Memory B cell (primary cell): ENCODE measurements at regions not wholly inside any gene's neighbourhood (a gene's known extent, or its start where the extent isn't known, plus 50 kb on each side); places are given as distances from the start of the nearest gene placed in this dataset.

Source experiments
- ATAC-seq: fragments of 150-1000 bp; cut with Tn5 transposase; 2 replicates; pipeline ENCODE4 v1.10.0; 2021; ENCODE audit warnings: low read depth, mild to moderate bottlenecking, moderate library complexity
- DNase-seq, 2 donors: peaks; one replicate each; pipeline ENCODE4 v3.0.0; 2022; ENCODE audit warnings: low spot score in 2 of 2
- H3K27ac Mint-ChIP-seq: one replicate; pipeline ENCODE4 v1.8.0; 2022; ENCODE audit warnings: mild to moderate bottlenecking, moderate library complexity, mixed read lengths
- H3K27me3 Mint-ChIP-seq: one replicate; pipeline ENCODE4 v1.8.0; 2022; ENCODE audit warnings: mixed read lengths
- H3K36me3 Mint-ChIP-seq: one replicate; pipeline ENCODE4 v1.8.0; 2022; ENCODE audit warnings: mild to moderate bottlenecking, mixed read lengths
- H3K4me1 Mint-ChIP-seq: one replicate; pipeline ENCODE4 v1.8.0; 2022; ENCODE audit warnings: mixed read lengths
- H3K4me3 Mint-ChIP-seq: one replicate; pipeline ENCODE4 v1.8.0; 2022; ENCODE audit warnings: mild to moderate bottlenecking, moderate library complexity, mixed read lengths
- H3K9me3 Mint-ChIP-seq: one replicate; pipeline ENCODE4 v1.8.0; 2022; ENCODE audit warnings: mixed read lengths

- DNase-seq (no peak), ATAC-seq (no peak)
- Mint-ChIP-seq H3K4me1 (no peaks in the 10 kb centered on the region), H3K27ac (no peak overlapping the region), H3K9me3 (peaks cover 5% of the 10 kb centered on the region), H3K36me3 (no peaks in the 10 kb centered on the region), H3K27me3 (peaks cover 14% of the 10 kb centered on the region), H3K4me3 (no peak overlapping the region)
These were observed 100.4 kb upstream of the PLXNC1 start for GRCh38 chr12:94047781-94048567.

DNA sequence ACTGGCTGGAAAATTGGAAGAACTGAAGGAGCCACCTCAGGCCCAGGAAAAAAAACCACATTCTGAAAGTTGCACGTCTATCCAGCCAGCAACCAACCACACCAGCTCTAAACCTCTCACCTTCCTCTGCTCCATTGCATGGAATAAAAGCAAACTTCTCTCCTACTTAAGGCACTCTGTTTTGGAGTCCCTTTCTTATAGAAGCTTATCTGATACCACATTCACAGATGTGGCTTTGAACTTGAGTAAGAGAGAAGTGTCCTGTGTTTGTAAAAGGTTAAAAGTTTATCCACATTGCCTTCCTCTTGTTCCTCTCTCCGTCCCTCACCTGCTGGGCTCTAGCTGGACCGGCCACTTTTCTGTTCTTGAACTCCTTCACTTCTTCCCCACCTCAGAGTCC, 99.6 kb upstream of the PLXNC1 start:
- Mint-ChIP-seq H3K4me1 (no peaks in the 10 kb centered on the region), H3K36me3 (no peaks in the 10 kb centered on the region), H3K27me3 (peaks cover 14% of the 10 kb centered on the region), H3K27ac (no peak overlapping the region), H3K9me3 (peaks cover 5% of the 10 kb centered on the region), H3K4me3 (no peak overlapping the region)
- DNase-seq (no peak), ATAC-seq (no peak)

- no peak for ATAC-seq
These were observed 98.7 kb upstream of the PLXNC1 start for GRCh38 chr12:94049718-94050117.

DNA sequence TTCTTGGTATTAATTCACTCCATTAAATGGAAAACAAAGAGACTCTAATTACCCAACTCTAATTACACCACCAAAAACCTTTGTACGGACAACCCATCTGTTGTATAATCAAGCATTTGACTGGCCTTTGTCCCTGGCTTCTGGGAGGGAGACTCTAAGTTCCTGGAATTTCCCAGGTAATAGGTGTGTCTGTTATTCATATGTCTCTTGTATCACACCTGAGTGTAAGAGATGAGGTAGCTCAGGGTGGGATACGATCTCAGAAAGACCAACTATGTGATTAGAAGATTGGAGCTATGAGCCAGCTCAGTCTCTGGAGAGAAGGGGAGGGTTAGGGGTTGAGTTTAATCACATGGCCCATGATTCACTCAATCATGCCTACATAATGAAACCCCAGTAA, 94.7 kb upstream of the PLXNC1 start:
- Mint-ChIP-seq H3K27ac (no peak overlapping the region), H3K9me3 (peaks cover 5% of the 10 kb centered on the region)

More at GRCh38 chr12:94049718-94050117, 98.7 kb upstream of the PLXNC1 start:
- peaks cover 5% of the 10 kb centered on the region for H3K9me3 Mint-ChIP-seq
- H3K4me1 Mint-ChIP-seq: no peaks in the 10 kb centered on the region
- no peak for DNase-seq
- peaks cover 14% of the 10 kb centered on the region for H3K27me3 Mint-ChIP-seq
- no peaks in the 10 kb centered on the region for H3K36me3 Mint-ChIP-seq
- no peak overlapping the region for H3K27ac Mint-ChIP-seq
- no peak overlapping the region for H3K4me3 Mint-ChIP-seq

GRCh38 chr12:94055528-94055927, 92.8 kb upstream of the PLXNC1 start:
- no peaks in the 10 kb centered on the region for H3K4me1 Mint-ChIP-seq
- no peak overlapping the region for H3K4me3 Mint-ChIP-seq
- no peaks in the 10 kb centered on the region for H3K36me3 Mint-ChIP-seq
- ATAC-seq (no peak), DNase-seq (no peak)
- no peak overlapping the region for H3K27ac Mint-ChIP-seq
- peaks cover 11% of the 10 kb centered on the region for H3K27me3 Mint-ChIP-seq
- peaks cover 6% of the 10 kb centered on the region for H3K9me3 Mint-ChIP-seq

More for the DNA sequence above, 94.7 kb upstream of the PLXNC1 start:
- ATAC-seq: no peak
- Mint-ChIP-seq H3K27me3 (peaks cover 14% of the 10 kb centered on the region), H3K4me3 (no peak overlapping the region), H3K36me3 (no peaks in the 10 kb centered on the region), H3K4me1 (no peaks in the 10 kb centered on the region)
- no peak for DNase-seq

DNA sequence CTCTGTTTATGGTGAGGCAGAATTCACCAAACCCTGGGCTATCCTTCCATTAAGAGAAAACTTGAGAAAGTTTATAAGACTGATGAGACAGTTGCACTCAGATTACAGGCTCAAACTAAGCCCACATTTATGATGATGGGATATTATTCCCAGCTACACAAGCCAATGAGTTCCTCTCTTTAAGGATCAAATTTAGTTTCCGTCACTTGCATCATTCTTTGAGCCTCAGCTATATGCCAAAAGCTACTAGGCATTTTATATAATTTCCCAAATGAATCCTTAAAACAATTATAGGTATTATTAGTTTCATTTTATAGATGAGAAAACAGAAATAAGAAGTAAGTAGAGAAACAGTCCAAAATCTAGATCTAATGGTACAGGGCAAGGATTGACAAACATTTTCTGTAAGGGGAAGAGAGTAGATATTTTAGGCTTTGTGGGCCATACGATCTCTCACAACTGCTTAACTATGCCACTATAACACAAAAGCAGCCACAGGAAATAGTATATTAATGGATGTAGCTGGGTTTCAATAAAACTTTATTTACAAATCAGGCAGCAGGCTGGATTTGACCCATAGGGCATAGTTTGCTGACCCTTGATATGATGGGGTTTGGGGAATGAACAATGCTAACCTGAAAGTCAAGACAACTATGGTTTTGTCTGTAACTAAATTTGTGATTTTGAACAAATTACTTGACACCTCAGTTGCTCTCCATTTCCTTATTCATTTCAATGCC, 91.8 kb upstream of the PLXNC1 start:
- Mint-ChIP-seq H3K4me3 (no peak overlapping the region), H3K9me3 (peaks cover 3% of the 10 kb centered on the region), H3K27me3 (peaks cover 6% of the 10 kb centered on the region), H3K27ac (no peak overlapping the region), H3K36me3 (no peaks in the 10 kb centered on the region), H3K4me1 (no peaks in the 10 kb centered on the region)
- ATAC-seq (no peak), DNase-seq (no peak)

DNA sequence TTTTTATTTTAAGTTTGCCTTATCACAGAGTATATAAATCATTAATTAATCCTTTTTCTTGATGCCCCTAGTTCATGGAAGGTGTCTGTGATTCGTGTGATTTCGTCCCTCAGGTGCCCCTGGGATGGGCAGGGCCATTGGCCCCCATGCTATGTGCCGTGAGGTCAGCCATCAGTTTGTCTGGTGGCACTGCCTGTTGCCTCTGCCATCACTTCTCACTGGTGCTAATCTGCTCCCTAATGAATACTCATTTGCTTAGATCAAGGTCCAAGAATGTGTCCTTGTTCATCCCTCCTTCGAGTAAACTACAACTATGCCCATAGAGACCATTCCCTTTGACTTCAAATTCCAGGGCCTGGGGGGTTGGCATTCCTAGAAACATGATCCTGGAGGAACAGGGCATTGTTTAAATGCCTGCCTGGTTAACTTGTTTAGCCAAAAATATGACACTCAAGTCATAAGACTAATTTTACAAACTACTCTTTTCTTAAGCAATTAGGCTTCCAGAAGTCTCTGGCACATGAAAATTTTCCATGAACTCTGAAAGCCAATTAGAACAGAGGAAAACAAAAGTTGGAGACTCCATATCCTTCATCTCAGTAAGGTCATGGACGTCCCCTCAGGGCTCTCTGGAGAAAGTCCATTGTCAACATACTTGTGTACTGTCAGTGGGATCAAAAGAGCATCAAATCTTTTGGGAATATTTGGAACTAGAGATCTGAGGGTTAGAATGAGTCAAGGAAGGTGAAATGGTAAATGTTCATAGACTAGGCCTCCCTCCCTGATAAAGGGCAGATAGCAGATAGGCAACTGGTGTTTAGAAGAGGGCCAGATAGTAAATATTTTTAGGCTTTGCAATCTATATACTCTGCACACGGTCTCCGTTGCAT, 90.9 kb upstream of the PLXNC1 start:
- Mint-ChIP-seq H3K4me1 (no peaks in the 10 kb centered on the region), H3K9me3 (peaks cover 3% of the 10 kb centered on the region), H3K27me3 (peaks cover 10% of the 10 kb centered on the region), H3K4me3 (no peak overlapping the region), H3K36me3 (no peaks in the 10 kb centered on the region), H3K27ac (no peak overlapping the region)
- ATAC-seq (no peak), DNase-seq (no peak)

GRCh38 chr12:94059394-94060368, 88.7 kb upstream of the PLXNC1 start:
- H3K9me3 Mint-ChIP-seq: peaks cover 3% of the 10 kb centered on the region
- no peaks in the 10 kb centered on the region for H3K36me3 Mint-ChIP-seq
- no peak for ATAC-seq
- no peak overlapping the region for H3K4me3 Mint-ChIP-seq
- no peak overlapping the region for H3K27ac Mint-ChIP-seq
- H3K4me1 Mint-ChIP-seq: no peaks in the 10 kb centered on the region
- peaks cover 14% of the 10 kb centered on the region for H3K27me3 Mint-ChIP-seq
- DNase-seq: no peak

GRCh38 chr12:94062194-94062593, 86.2 kb upstream of the PLXNC1 start:
- Mint-ChIP-seq H3K27me3 (peaks cover 17% of the 10 kb centered on the region), H3K27ac (no peak overlapping the region), H3K4me3 (no peak overlapping the region), H3K9me3 (peaks cover 3% of the 10 kb centered on the region), H3K36me3 (no peaks in the 10 kb centered on the region), H3K4me1 (no peaks in the 10 kb centered on the region)
- no peak for ATAC-seq
- no peak for DNase-seq

- DNase-seq: no peak
- Mint-ChIP-seq H3K9me3 (peaks cover 3% of the 10 kb centered on the region), H3K27me3 (peaks cover 17% of the 10 kb centered on the region), H3K4me3 (no peak overlapping the region), H3K27ac (no peak overlapping the region), H3K36me3 (no peaks in the 10 kb centered on the region), H3K4me1 (no peaks in the 10 kb centered on the region)
- ATAC-seq: no peak
These were observed 85.4 kb upstream of the PLXNC1 start for GRCh38 chr12:94062796-94063635.

DNA sequence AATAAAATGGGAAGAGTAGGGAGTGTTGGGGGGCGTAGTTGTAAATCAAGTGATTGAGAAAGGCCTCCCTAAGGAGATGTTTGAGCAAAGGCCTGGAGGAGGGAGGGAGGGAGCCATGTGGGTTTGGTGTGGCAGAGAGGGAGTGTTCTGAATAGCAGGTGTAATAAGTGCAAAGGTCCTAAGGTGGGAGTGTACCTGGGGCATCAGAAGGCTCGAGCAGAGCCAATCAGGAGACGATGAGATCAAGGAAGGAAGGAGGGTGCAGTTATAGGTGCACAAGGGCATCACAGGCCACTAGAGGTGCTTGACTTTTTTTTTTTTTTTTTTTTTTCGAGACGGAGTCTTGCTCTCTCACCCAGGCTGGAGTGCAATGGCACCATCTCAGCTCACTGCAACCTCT, 77.9 kb upstream of the PLXNC1 start:
- Mint-ChIP-seq H3K36me3 (no peaks in the 10 kb centered on the region), H3K27ac (no peak overlapping the region), H3K27me3 (peaks cover 6% of the 10 kb centered on the region), H3K9me3 (no peaks in the 10 kb centered on the region), H3K4me3 (no peak overlapping the region), H3K4me1 (no peaks in the 10 kb centered on the region)
- ATAC-seq: no peak
- DNase-seq: no peak

GRCh38 chr12:94071258-94071657, 77.1 kb upstream of the PLXNC1 start:
- H3K4me1 Mint-ChIP-seq: no peaks in the 10 kb centered on the region
- no peak overlapping the region for H3K27ac Mint-ChIP-seq
- DNase-seq (no peak), ATAC-seq (no peak)
- no peak overlapping the region for H3K4me3 Mint-ChIP-seq
- no peaks in the 10 kb centered on the region for H3K36me3 Mint-ChIP-seq
- no peaks in the 10 kb centered on the region for H3K9me3 Mint-ChIP-seq
- H3K27me3 Mint-ChIP-seq: peaks cover 2% of the 10 kb centered on the region
